Tibial nerve (tissue), 4 donors: ENCODE measurements at regions not wholly inside any gene's neighbourhood (a gene's known extent, or its start where the extent isn't known, plus 50 kb on each side); places are given as distances from the start of the nearest gene placed in this dataset.

ENCODE experiments used
- EP300 ChIP-seq, 2 donors: sonication (generic); formaldehyde crosslinking; IDR thresholded peaks; one replicate each; pipeline ENCODE4 v1.6.1; 2017; ENCODE audit warnings: antibody characterized with exemption in 2 of 2, mild to moderate bottlenecking in 1 of 2
- TF ChIP-seq, protein P1 (sequence below), 5 experiments: fragments of 200-600 bp in 3 of 5; fragments of 450-650 bp in 2 of 5; sonication (generic) in 3 of 5; IDR thresholded peaks; one replicate each; pipeline ENCODE4 v1.5.1; 2016 to 2019; ENCODE audit warnings: antibody characterized with exemption in 5 of 5, mild to moderate bottlenecking in 3 of 5, moderate library complexity in 2 of 5

DNA sequence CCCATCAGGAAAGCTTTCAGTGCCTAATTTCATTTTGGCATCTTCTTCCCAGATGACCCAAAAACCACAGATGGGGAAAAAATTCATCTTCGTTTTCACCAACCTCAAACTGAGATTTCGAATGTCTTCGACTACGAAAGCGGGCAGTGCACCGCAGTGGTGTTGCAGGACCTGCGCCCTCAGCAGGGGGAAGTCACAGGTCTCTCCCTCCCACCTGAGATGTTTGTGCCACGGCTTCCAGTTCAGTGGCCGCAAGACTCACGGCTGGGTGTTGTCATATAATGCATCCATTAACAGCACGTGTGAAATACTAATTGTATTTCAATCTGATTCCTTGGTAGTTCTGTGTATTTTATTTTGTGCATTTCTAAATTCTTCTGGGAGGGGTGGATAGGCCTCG is 66.2 kb upstream of the SALL3 start:
- TF ChIP-seq, protein P1, sequence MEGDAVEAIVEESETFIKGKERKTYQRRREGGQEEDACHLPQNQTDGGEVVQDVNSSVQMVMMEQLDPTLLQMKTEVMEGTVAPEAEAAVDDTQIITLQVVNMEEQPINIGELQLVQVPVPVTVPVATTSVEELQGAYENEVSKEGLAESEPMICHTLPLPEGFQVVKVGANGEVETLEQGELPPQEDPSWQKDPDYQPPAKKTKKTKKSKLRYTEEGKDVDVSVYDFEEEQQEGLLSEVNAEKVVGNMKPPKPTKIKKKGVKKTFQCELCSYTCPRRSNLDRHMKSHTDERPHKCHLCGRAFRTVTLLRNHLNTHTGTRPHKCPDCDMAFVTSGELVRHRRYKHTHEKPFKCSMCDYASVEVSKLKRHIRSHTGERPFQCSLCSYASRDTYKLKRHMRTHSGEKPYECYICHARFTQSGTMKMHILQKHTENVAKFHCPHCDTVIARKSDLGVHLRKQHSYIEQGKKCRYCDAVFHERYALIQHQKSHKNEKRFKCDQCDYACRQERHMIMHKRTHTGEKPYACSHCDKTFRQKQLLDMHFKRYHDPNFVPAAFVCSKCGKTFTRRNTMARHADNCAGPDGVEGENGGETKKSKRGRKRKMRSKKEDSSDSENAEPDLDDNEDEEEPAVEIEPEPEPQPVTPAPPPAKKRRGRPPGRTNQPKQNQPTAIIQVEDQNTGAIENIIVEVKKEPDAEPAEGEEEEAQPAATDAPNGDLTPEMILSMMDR (IDR thresholded peaks at IDR 0.05) = no peak
- no peak for TF ChIP-seq EP300 (IDR thresholded peaks at IDR 0.05)
